T-helper 9 cell (primary cell): ENCODE measurements at regions not wholly inside any gene's neighbourhood (a gene's known extent, or its start where the extent isn't known, plus 50 kb on each side); places are given as distances from the start of the nearest gene placed in this dataset.

ENCODE experiments used
- DNase-seq: peaks from one replicate; pipeline ENCODE4 v3.0.0-alpha.2; 2020

DNA sequence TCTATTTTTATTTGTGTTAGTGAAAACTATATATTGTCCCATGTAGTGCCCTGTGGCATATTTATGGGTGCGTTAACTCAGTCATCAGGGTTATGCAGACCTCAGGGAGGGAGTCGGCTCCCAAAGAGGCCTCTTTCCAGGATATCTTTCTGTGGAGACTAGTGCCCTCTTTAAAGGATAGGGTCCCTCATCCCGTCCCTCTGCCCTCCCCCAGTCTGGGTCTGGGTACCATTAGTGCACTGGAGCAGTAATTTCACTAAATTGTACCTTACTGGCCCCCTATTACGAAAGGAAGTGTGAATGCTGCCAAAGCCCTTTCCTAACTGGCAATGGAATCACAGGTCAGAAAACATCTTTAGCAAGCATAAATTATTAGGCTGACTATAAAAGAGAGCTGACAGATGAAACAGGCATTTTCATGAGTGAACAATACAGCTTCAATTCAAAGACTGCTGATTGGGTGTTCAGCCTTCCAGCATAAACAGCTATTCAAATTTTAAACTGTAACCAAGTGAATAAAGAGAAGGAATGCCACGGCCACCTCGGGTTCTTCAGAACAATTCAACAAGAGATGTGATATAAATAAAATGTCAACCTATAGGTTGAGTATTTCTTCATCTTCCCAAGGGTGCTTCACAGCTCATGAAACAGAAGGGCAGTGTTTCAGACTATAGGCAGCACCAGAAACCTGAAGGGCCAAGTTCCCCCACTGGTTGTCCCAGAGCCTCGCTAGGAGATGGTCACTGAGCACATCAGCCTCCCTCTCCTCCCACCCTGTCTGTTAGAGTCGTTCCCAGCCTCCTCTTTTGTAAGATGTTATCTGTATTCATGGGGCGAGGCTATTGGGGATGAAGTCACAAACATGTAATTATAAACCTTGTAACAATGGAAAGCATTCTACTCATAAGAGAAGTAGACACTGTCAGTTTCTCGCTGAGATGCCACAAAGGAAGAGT is 318.7 kb downstream of the TMEM161B start:
- no peak for DNase-seq

DNA sequence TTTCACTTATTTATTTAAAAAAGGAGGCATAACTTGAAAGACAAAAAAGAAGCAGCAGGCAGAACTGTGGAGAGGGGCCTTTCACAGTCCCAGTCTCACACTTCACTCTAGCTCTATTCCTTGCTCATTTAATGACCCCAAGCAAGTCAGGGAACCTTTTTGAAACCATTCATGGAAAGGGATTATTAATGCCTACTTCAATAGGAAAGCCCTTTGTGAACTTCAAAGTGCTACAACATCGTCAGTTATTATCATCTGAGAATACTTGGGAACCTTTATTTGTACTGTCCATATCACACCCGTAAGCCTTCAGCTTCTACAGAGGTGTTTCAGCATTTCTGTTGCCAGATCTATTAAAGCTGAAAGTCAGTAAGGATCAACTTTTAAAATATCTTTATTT is 320.2 kb downstream of the TMEM161B start:
- DNase-seq: no peak

DNA sequence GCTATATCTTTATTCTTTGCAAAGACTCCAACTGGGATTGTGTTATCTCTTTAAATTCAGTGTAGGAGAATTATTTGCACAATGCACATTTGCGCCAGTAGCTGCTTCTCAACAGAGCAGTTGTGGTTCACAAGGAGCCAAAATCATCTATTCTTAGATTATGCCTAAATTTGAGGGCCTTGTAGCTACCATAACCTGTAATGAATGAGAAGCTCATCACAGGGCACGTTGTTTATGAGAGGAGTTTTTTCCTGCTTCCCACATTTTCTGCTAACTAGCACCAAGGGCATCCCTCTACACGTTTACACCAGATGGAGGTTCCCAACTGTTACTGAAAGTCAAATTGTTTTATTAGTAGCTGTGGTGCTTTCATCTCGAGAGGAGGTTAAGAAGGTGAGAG is 322.4 kb downstream of the TMEM161B start:
- DNase-seq: no peak

DNA sequence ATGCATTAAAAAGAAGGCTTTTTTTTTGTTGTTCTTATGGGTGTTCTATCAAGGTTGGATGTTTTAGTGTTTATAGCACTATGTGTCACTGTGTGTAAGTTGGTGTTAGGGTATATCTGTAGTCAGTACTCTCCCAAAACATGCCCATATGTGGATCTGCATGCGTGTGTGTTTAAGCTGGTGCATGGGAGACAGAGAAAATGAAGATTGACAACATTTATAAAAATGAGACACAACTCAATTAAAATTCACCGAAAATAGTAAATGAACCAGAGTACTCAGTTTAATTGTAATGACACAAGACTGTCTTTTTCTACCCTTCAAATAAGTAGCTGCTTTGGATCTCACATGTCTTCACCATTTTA is 323.4 kb downstream of the TMEM161B start:
- DNase-seq: no peak

DNA sequence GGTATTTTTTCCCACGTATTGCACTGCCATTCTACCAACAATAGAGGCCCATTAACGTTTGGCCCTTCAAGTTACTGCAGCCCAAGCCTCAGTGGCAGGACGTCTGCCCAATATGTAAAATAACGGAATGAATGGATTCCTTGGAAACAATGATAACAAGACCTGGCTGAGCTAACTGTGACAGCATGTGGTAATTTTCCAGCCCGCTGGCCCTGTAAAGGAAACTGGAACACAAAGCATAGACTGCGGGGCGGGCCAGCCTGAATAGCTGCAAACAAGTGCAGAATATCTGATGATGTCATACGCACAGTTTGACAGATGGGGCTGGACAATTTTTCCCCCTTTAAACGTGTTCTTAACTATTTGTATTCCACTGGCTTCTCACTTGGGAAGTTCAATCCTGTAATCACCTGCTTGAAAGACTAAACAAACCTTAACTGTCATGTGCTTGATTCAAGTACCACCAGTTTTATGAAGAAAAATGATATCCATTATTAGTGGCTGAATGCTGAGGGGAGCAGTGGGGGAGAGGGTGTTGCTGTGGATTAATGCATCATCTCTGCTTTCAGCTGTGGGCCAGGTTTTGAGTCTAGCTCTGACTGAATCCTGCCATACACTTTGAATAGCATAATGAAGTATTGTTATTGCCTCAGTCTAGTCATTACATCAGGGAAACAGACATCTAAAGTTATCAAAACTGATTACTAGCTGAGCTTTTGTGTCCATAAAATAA is 323.9 kb downstream of the TMEM161B start:
- DNase-seq: no peak

DNA sequence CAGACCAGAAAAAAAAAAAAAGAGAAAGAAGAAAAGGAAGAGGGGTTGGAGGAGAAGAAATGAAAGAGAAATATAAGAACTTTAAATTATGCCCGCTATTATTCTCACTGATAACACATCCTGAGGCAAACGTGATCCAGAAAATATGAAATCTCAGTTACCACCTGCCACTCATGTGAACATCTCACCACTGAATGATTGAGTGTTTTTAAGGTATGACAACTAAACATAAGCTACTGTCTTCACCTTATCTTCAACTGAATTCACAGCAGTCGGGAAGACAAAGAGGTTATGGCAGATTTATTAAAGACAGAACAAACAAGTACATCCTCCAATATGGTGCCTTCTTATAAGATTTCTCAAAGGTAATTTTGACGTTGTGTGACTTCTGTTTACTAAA is 327.9 kb downstream of the TMEM161B start:
- DNase-seq: no peak

DNA sequence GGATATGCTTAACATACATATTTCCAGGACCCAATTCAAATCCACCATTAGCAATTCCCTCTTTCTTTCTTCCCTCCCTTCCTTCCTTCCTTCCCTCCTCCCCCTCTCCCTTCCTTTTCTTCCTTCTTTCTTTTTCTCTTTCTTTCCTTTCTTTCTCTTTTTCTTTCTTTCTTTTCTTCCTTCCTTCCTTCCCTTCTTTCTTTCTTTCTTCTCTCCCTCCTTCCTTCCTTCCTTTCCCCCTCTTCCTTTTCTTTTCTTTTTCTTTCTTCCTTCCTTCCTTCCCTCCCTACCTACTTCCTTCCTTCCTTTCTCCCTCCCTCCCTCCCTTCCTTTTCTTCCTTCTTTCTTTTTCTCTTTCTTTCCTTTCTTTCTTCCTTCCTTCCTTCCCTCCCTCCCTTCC is 332.0 kb downstream of the TMEM161B start:
- DNase-seq: no peak

DNA sequence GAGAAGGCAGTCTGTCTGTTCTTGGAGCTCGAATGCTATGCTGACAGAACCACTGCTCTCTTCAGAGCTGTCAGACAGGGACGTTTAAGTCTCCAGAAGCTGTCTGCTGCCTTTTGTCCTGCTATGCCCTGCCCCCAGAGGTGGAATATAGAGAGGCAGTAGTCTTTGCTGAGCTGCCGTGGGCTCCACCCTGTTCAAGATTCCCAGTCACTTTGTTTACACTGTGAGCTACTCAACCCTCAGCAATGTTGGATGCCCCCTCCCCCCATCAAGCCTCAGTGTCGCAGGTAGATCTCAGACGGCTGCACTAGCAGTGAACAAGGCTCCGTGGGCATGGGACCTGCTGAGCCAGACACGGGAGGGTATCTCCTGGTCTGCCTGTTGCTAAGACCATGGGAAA is 344.2 kb downstream of the TMEM161B start:
- DNase-seq: no peak

DNA sequence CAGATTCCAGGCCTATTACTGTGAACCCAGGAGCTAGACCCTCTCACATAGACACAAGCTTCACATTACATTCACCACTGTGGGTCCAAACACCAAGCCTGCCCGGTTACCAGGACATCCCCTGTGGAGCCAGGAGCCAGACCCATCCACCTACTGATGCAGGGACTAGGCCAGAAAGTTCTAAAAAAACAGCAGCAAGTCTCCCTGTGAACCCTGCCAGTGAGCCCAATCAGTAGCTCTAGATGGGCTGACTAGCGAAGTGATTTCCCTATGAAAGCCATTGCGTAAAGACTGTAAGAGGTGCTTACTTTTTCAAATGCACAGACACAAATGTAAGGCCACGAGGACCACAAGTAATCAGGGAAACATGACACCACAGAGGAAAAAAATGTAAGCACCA is 352.3 kb downstream of the TMEM161B start:
- DNase-seq: no peak

DNA sequence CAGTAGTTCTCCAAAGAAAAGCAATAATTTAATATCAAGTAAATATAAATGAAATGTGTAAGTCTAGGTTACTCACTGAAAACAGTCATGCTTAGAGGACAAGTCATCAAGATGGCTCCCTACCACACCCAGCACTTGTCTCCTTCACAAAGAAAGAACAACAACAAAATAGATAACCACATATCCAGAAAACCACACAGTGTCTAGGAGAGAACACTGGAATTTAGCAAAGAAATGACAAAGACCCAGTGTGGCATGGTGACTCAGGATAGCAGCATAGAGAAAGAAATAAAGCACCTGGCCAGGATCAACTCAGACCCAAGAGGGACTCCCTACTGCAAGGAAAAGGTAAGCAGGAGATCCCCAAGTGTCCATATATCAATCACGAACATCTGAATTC is 356.2 kb downstream of the TMEM161B start:
- DNase-seq: no peak

DNA sequence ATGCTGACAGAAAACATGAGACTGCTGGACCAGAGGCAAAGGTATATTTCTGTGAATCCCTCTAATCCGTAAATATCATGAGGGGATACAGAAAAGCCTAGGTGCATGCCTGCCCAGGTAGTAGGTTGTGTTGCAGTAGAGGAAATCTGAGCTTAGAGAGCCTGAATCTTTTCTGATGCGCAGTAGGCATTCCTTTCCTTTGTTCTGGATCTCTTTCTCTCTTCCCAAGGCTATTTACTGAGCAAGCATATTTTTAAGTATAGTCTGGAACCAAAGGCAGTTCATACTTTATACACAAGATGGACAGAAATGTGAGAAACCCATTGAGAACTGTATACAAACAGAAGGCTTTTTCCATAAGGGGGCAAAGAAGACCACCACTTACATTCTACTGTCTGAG is 359.3 kb downstream of the TMEM161B start:
- DNase-seq: no peak

DNA sequence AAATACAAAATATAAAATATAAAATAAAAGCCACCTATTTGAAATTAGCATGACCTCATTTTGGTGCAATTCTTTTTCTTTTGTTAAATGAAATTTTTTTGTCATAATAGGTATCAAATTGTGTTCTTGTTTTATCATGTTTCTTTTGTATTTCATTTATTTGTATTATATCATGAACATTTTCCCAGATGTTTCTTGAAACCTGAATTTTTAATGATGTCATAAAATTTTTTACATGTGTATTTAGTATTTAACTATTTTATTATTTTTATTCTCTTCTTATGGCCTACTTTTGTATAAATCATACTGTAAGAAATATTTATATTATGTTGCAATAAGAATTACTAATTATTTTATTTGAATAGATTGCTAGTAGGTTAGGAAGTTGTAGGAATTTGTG is 361.7 kb downstream of the TMEM161B start:
- no peak for DNase-seq

DNA sequence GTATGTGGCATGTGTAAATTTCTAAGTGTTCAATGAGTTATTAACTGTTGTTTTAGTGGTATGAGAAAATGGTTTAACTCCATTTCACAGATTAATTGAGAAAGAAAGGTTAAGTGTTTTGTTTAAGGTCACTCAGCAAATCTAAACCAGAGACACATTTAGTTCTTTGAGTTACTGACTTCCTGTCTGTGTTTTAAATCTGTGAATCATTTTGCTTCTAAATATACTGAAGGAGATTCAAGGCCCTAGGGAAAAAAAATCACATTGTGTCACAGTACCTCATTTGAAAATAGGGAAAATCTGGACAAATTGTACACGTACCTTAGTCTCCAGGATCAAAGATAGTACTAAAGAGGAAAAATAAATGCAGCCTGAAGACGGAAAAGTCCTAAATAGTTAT is 368.2 kb downstream of the TMEM161B start:
- DNase-seq: no peak

DNA sequence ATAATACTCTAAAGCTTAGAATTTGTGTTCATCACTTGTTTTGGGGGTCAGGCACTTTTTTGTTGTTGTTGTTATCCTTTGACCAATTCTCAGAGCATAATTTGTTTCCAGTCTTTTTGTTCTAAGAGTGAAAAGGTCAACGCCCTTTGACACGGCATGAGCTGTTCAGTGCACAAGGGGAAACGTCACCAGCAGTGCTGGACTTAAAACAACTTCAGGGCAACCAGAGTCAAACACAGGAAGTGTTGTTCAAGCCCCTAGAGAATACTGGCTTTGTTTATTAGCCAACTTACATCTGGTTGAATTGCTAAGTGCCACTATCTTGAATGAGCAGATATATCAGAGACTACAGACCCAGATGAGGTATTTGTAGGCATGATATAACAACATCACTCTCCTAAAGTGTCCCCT is 368.9 kb downstream of the TMEM161B start:
- no peak for DNase-seq

DNA sequence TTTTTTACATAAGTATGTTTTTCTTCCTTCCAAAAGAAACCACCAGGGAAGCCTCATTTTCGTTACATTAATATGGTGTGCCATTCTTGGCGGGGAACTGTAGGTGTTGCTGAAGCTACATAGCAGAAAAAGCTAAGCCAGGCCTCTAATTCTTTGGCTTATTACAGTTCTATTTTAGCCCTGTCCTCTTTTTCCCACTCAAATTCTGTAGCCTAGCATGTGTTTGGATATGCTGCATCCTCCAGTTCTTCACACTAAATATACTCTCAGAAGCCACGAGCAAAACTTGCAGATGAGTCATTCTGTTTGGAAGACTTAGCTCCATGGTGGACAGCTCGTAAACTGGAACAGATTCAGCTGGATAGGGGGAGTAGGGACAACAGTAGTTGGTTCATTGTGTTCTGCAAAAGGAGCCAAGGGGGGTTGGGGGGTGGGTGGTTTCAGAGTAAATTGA is 369.4 kb downstream of the TMEM161B start:
- DNase-seq: no peak

DNA sequence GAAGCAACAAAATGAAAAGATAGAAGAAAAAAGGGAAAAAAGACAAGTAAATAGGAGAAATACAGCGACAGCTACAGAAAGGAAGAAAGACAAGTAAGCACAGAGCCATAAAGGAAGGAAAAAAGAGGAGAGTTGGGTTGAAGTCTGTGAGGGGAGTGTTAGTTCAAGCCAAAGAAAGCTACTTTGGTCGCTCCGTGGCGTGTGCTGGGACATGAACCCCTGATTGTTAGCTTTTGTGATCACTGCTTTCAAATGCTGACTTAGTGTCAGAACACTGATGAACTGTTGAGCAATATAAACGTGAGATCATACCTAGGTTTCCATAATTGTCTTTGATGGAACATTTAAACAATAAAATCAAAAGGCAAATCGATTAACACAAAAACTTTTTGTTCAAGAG is 370.1 kb downstream of the TMEM161B start:
- no peak for DNase-seq

DNA sequence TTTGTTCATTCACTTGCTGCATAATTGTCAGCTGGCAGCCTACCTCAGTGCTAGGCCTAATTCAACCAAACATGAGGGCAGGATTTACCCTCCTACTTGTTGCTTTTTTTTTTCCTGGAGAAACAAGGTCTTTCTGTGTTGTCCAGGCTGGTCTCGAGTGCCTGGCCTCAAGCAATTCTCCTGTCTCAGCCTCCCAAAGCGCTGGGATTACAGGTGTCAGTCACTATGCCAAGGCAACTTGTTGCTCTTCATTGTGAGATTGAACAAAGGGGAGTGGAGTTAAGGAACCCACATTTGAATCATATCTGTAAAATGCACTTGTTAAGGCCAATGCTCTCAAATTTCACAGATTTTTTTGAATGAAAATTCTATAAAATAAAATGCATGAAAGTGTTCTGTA is 380.5 kb downstream of the TMEM161B start:
- DNase-seq: no peak

DNA sequence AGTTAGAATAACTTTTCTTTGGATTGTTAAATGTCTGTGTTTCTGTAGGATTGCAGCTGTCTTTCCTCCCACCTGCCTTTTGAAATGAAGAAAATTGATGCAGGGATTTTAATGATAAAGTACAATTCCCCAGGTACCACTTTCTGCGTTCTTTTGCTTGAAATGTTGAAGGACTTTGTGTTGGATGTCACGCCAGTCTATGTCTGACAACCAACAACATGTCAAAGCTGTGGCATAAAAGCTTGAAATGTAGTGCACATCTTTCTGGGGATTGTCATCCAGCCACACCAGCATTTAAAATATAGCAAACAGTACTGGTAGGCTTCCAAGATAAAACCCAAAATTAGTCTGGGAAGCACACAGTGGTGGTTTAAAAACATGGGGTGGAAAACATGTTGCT is 381.4 kb downstream of the TMEM161B start:
- no peak for DNase-seq

DNA sequence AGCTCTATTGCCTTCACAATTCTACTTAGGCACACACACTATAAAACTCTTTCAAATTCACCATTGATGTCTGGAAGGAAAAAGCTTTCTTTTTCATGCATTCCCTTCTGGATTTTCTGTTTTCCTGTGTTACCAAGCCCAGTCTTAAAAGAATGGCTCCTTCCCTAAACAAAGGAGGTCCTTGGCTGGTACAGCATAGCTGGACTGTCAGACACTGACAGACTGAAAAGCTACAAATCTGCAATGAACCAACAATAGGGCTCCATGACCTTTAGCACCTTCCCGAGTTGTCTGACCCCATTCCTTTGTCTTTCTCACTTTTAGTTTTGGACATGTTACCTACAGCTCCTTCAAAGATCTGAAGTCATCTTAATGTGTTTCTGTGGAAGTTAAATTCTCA is 382.5 kb downstream of the TMEM161B start:
- no peak for DNase-seq

DNA sequence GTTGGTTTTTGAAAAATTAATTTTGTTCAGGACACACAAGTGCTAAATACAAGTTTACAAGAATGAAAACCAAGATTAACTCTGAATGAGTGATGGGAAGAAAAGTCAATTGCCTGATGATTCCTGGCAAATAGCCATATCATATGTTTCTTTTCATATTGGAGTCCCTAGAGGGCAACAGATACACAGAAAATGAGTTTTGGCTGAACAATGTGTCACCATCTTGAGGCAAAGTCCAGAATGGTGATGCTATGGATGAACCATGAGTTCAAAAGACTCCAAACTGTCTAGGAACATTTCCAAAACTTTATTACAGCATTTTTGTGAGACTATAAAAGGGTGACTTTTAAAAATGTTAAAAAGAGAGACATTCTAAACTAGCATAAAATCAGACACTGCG is 382.9 kb downstream of the TMEM161B start:
- DNase-seq: no peak

DNA sequence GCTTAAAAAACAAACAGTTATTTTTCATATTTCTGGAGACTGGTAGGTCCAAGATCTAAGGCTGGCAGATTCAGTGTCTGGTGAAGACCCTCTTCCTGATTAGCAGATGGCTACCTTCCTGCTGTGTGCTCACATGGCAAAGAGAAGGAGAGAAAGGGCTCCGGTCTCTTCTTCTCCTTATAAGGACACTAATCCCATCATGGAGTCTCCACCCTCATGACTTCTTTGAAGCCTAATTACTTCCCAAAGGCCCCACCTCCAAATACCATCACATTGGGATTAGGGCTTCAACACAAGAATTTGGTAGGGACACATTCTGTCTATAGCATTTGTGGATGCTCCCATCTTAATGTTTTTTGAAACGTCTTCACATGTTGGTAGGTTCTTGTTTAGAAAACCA is 391.1 kb downstream of the TMEM161B start:
- no peak for DNase-seq

DNA sequence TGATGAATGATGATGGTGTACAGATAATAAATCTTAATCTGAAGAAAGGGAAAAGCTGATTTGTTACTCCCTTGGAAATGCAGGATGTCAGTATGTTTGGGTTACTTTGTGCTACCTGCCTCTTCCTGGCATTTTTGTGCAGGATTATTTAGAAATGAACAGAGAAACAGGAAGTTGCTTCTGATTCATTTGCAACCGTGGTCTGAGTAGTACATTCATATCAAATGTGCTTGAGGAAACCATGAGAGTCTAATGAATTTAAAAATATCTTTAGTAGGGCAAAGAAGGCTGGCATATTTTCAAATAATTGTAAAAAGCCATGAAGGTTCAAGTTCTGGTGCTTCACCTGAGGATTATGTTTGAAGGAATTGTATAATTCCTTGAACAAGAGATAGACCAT is 391.6 kb downstream of the TMEM161B start:
- DNase-seq: no peak

DNA sequence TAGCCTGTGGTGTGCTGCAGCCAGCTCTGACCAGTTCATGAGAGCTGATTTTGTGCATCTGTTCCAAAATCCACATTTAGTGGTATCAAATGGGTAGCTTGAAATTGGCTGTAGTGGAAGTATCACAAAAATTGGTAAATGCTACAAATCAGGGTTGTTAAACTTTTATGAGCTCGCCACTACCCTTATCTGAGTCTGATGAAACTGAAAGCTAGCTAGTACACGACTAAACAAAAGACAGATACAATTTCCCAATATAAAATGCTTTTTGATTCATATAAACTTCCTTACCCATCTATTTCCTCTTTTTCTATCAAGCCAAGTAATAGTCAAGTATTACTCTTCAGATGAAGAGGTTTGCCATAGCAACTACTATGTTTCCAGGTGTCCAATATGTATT is 392.0 kb downstream of the TMEM161B start:
- no peak for DNase-seq

DNA sequence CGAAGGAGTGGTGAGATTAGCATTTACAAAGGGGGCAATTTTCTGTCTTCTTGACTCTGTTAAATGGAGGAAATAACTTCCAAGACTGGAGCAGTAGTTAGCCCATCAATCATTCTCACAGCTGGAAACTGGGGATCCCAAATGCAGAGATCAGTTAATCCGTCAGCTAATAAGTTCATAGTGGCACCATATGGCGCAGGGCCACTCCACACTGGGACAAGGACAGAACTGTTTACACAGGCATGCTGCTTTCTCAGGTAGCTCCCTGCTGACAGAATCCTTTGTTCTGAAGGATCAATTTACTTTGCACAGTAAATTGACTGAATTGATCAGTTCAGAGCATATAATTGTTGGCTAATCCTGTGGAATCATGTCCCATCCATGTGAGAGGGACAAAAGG is 395.7 kb downstream of the TMEM161B start:
- no peak for DNase-seq
